Aorta (tissue), 5 donors: ENCODE measurements at regions not wholly inside any gene's neighbourhood (a gene's known extent, or its start where the extent isn't known, plus 50 kb on each side); places are given as distances from the start of the nearest gene placed in this dataset.

ENCODE experiments used
- ATAC-seq: fragments of 200-7000 bp; cut with Tn5 transposase; one replicate; pipeline ENCODE4 v1.9.1; 2022; ENCODE audit warnings: moderate library complexity; ENCODE audit not compliant: low FRiP score
- DNase-seq, 2 donors: peaks; one replicate each; pipeline ENCODE4 v3.0.0-alpha.2; 2020
- H3K27ac ChIP-seq, 2 donors: one replicate each; pipeline ENCODE4 v1.5.1; 2013; ENCODE audit warnings: low read length in 2 of 2, mild to moderate bottlenecking in 2 of 2, moderate library complexity in 2 of 2, control low read depth in 1 of 2, inconsistent platforms in 1 of 2, low read depth in 1 of 2
- H3K27me3 ChIP-seq, 2 donors: one replicate each; pipeline ENCODE4 v1.6.1; 2013; ENCODE audit warnings: control low read depth in 1 of 2, low read length in 1 of 2, mild to moderate bottlenecking in 1 of 2, moderate library complexity in 1 of 2; ENCODE audit not compliant: insufficient read depth in 2 of 2, control insufficient read depth in 1 of 2
- H3K36me3 ChIP-seq, 2 donors: one replicate each; pipeline ENCODE4 v1.6.1; 2013; ENCODE audit warnings: control low read depth in 1 of 2, low read length in 1 of 2, mild to moderate bottlenecking in 1 of 2; ENCODE audit not compliant: insufficient read depth in 2 of 2, control insufficient read depth in 1 of 2
- H3K4me1 ChIP-seq, 2 donors: one replicate each; pipeline ENCODE4 v1.6.1; 2013; ENCODE audit warnings: low read length in 2 of 2, control low read depth in 1 of 2, mild to moderate bottlenecking in 1 of 2, moderate library complexity in 1 of 2; ENCODE audit not compliant: insufficient read depth in 2 of 2, control insufficient read depth in 1 of 2
- H3K4me3 ChIP-seq, 2 donors: one replicate each; pipeline ENCODE4 v1.5.1; 2013; ENCODE audit warnings: low read length in 2 of 2, control low read depth in 1 of 2, mild to moderate bottlenecking in 1 of 2
- H3K9me3 ChIP-seq: one replicate; pipeline ENCODE4 v1.6.1; 2013; ENCODE audit warnings: mild to moderate bottlenecking, low read length; ENCODE audit not compliant: control insufficient read depth
- WGBS, 2 donors: extraction: QIAGEN DNeasy Blood & Tissue Kit; methylation state at CpG; one replicate each; pipeline ENCODE4 v1.1.7; 2013; 5-methylcytosine and 5-hydroxymethylcytosine counted together
- intact Hi-C, 2 donors: fragments of 100-400 bp; cut with DNase I; formaldehyde crosslinking; loops; one replicate each; pipeline versions ENCODE4 v1.14.2 to v1.15.0; 2022
- donor health status: healthy with polysubstance abuse.
- donor health status: Bipolar disorder and iron deficiency.
- donor health status: DM: no; HTN: no; CAD: no.
- donor health status: DM: no; HTN: no; CAD: no.
- donor health status: DM: yes; HTN: yes; CAD: no.

GRCh38 chr11:95283146-95283545 is 52.1 kb upstream of the SESN3 start:
- ATAC-seq: no peak
- no peak overlapping the region for H3K27ac ChIP-seq

DNA sequence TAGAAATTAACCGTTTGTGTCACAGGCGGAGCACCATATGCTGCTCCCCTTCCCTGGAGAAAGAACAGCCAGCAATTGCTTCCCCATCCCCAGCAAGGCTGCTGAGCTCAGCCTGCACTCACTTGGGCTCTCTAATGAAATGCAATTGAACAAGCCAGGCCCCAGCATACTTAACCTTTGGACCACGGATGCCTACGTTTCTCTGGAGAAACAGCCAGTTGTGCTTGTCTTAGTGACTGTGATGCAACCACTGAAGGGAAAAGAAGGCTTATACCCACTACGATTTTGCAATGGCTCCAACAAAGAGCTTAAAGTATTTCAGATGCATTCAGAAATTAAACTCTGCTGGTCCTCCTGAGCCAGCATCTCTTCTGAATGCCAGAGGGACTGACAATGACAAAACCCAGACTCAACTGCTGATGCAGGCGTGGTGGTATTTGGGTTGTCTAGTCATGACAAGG is 51.3 kb upstream of the SESN3 start:
- Histone ChIP-seq H3K36me3 (no peaks in the 10 kb centered on the region), H3K27ac (no peak overlapping the region), H3K27me3 (no peaks in the 10 kb centered on the region), H3K4me1 (peaks cover 0 to 4% of the 10 kb centered on the region in 2 donors), H3K9me3 (peaks cover 1% of the 10 kb centered on the region), H3K4me3 (no peak overlapping the region)
- 86 to 88% methylated on average over 6 of the region's 6 CpGs for WGBS, 2 donors
- DNase-seq (no peak), ATAC-seq (no peak)
- intact Hi-C loops: no loop called here

More at GRCh38 chr11:95283146-95283545, 52.1 kb upstream of the SESN3 start:
- Histone ChIP-seq H3K36me3 (no peaks in the 10 kb centered on the region), H3K9me3 (peaks cover 1% of the 10 kb centered on the region), H3K4me1 (peaks cover 0 to 4% of the 10 kb centered on the region in 2 donors), H3K27me3 (no peaks in the 10 kb centered on the region), H3K4me3 (no peak overlapping the region)
- 92 to 94% methylated on average over 3 of the region's 3 CpGs for WGBS, 2 donors
- intact Hi-C loops: no loop called here
- DNase-seq: no peak
